Mesothelial cell of epicardium (in vitro differentiated cells): ENCODE measurements at regions not wholly inside any gene's neighbourhood (a gene's known extent, or its start where the extent isn't known, plus 50 kb on each side); places are given as distances from the start of the nearest gene placed in this dataset.

ENCODE experiments used
- DNase-seq, 2 experiments: peaks; one replicate each; pipeline ENCODE4 v3.0.0; 2021; ENCODE audit warnings: low spot score in 2 of 2; ENCODE audit not compliant: unreplicated experiment in 2 of 2
- H3K27ac Mint-ChIP-seq: 2 replicates; pipeline ENCODE4 v1.8.0; 2021; ENCODE audit warnings: mixed read lengths
- H3K27me3 Mint-ChIP-seq: 2 replicates; pipeline ENCODE4 v1.8.0; 2021; ENCODE audit warnings: low read depth, mixed read lengths
- H3K36me3 Mint-ChIP-seq: 2 replicates; pipeline ENCODE4 v1.8.0; 2021; ENCODE audit warnings: mixed read lengths
- H3K4me1 Mint-ChIP-seq: 2 replicates; pipeline ENCODE4 v1.8.0; 2021; ENCODE audit warnings: mixed read lengths
- H3K4me3 Mint-ChIP-seq: 2 replicates; pipeline ENCODE4 v1.8.0; 2021; ENCODE audit warnings: mild to moderate bottlenecking, moderate library complexity, mixed read lengths
- H3K9me3 Mint-ChIP-seq: 2 replicates; pipeline ENCODE4 v1.8.0; 2021; ENCODE audit warnings: mixed read lengths
- CTCF ChIP-seq: fragments of 200-600 bp; sonication (generic); IDR thresholded peaks from one replicate; pipeline ENCODE4 v1.5.0; 2021; ENCODE audit warnings: antibody characterized with exemption; ENCODE audit not compliant: unreplicated experiment

GRCh38 chr13:84910423-84910822, 888.8 kb downstream of the SLITRK6 start:
- Mint-ChIP-seq H3K9me3 (peaks cover 16% of the 10 kb centered on the region), H3K36me3 (no peaks in the 10 kb centered on the region), H3K4me3 (no peak overlapping the region), H3K27me3 (no peaks in the 10 kb centered on the region), H3K27ac (peak overlapping the region; percentile 2), H3K4me1 (peaks cover 9% of the 10 kb centered on the region)
- no peak for DNase-seq
- no peak for TF ChIP-seq CTCF

GRCh38 chr13:84903391-84903790, 895.8 kb downstream of the SLITRK6 start:
- Mint-ChIP-seq H3K27me3 (no peaks in the 10 kb centered on the region), H3K4me3 (no peak overlapping the region), H3K4me1 (peaks cover 8% of the 10 kb centered on the region), H3K36me3 (no peaks in the 10 kb centered on the region), H3K27ac (no peak overlapping the region), H3K9me3 (peaks cover 14% of the 10 kb centered on the region)
- no peak for TF ChIP-seq CTCF
- no peak for DNase-seq

GRCh38 chr13:84902243-84902642, 897.0 kb downstream of the SLITRK6 start:
- Mint-ChIP-seq H3K9me3 (peaks cover 14% of the 10 kb centered on the region), H3K27ac (no peak overlapping the region), H3K4me3 (no peak overlapping the region), H3K4me1 (peaks cover 8% of the 10 kb centered on the region), H3K36me3 (no peaks in the 10 kb centered on the region), H3K27me3 (no peaks in the 10 kb centered on the region)
- no peak for DNase-seq
- TF ChIP-seq CTCF: no peak

- H3K4me1 Mint-ChIP-seq: peaks cover 2% of the 10 kb centered on the region
- TF ChIP-seq CTCF: peak; percentile 81
- peaks cover 16% of the 10 kb centered on the region for H3K9me3 Mint-ChIP-seq
- no peaks in the 10 kb centered on the region for H3K27me3 Mint-ChIP-seq
- peak in 1 of 2 experiments; percentile 58 for DNase-seq
- H3K36me3 Mint-ChIP-seq: no peaks in the 10 kb centered on the region
- no peak overlapping the region for H3K4me3 Mint-ChIP-seq
- H3K27ac Mint-ChIP-seq: no peak overlapping the region
Measured at GRCh38 chr13:84896128-84896527, 903.1 kb downstream of the SLITRK6 start.

GRCh38 chr13:84894749-84895148, 904.5 kb downstream of the SLITRK6 start:
- Mint-ChIP-seq H3K27me3 (no peaks in the 10 kb centered on the region), H3K9me3 (peaks cover 11% of the 10 kb centered on the region), H3K4me3 (no peak overlapping the region), H3K4me1 (peaks cover 2% of the 10 kb centered on the region), H3K36me3 (no peaks in the 10 kb centered on the region), H3K27ac (no peak overlapping the region)
- DNase-seq: no peak
- TF ChIP-seq CTCF: peak; percentile 11

GRCh38 chr13:84885868-84886267, 913.4 kb downstream of the SLITRK6 start:
- Mint-ChIP-seq H3K27me3 (no peaks in the 10 kb centered on the region), H3K4me1 (no peaks in the 10 kb centered on the region), H3K4me3 (no peak overlapping the region), H3K27ac (no peak overlapping the region), H3K9me3 (peaks cover 4% of the 10 kb centered on the region), H3K36me3 (no peaks in the 10 kb centered on the region)
- no peak for DNase-seq
- TF ChIP-seq CTCF: no peak
